ENCODE measurements at regions not wholly inside any gene's neighbourhood (a gene's known extent, or its start where the extent isn't known, plus 50 kb on each side); places are given as distances from the start of the nearest gene placed in this dataset.

DNA sequence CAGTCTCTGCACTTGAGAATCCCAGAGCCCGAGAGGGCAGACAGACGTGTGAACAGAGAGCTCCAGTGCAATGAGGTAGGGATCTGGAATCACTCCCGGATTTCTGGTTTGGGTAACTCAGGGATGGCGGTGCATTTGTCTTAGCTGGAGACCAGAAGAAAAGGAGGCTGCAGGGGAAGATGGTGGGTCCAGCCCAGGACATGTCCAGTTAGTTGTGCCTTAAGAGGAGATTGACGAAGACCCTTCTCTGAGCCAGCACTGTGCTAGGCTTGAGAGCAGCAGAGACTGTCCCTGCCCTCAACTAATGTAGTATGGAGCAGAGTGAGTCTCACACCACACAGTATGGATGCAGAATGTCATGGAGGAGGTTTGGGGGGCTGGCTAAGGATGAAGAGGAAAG is 150.6 kb upstream of the COPS8 start:
- H3K4me3 ChIP-seq, result no peak overlapping the region
- ATAC-seq, result no peak
- no peaks in the 10 kb centered on the region for H3K27me3 ChIP-seq
- TF ChIP-seq POLR2A (IDR thresholded peaks at IDR 0.05) (no peak), CTCF (IDR thresholded peaks at IDR 0.05) (no peak)
- DNase-seq, result no peak
- no peaks in the 10 kb centered on the region for H3K36me3 ChIP-seq
- intact Hi-C loops (cut with DNase I), result no loop called here
- H3K4me1 ChIP-seq, result no peaks in the 10 kb centered on the region
- 76 to 88% (median 82%) methylated on average over 5 of the region's 5 CpGs for WGBS, 4 donors
- no peak overlapping the region for H3K27ac ChIP-seq
- no peaks in the 10 kb centered on the region for H3K9me3 ChIP-seq

DNA sequence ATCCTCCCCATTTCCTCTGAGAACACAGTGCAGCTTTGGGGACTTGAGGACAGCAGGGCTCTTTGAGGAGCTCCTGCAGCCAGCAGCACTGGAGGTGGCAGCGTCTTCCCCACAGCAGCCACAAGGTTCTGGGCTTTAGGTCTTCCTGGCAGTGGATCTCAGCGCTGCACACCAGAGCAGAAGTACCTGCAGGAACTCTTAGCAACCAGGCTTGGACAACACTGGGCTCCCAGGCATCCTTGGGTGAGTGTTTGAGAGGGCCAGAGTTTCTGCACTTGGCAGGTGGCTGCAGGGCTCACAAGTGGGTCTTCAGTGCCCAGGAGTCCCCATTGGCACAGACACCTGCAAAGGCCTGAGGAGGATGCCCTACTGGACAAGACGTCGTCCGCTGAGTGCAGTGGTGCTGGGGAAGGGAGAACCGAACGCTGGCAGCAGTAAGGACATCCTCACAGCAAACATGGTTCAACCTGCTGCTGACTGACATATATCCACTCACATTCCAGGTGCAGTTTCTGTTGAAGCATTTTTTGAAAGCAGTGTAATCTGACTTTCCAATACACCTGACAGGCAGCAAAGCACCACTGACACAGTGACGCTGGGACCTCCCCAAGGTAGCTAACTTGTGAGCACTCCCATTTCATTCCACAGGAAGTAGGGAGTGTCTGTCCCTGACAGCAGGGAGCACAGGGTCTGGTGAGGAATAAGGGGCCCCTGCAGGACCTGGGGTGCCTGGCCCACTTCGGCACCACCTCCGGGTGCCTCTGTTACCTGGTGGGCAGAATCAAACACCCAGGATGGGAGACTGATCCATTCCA is 149.9 kb upstream of the COPS8 start:
- DNase-seq (no peak), ATAC-seq (no peak)
- Histone ChIP-seq H3K36me3 (no peaks in the 10 kb centered on the region), H3K4me3 (no peak overlapping the region), H3K4me1 (no peaks in the 10 kb centered on the region), H3K27me3 (no peaks in the 10 kb centered on the region), H3K27ac (no peak overlapping the region), H3K9me3 (no peaks in the 10 kb centered on the region)
- TF ChIP-seq CTCF (IDR thresholded peaks at IDR 0.05), result no peak
- no peak for TF ChIP-seq POLR2A (IDR thresholded peaks at IDR 0.05)
- intact Hi-C loops (cut with DNase I), result no loop called here
- WGBS, 4 donors, result 84 to 93% (median 89%) methylated on average over 3 to 10 of the region's 10 CpGs

GRCh38 chr2:236936446-236936940 is 149.2 kb upstream of the COPS8 start:
- H3K9me3 ChIP-seq, result no peaks in the 10 kb centered on the region
- 78 to 88% (median 80%) methylated on average over 5 to 7 of the region's 7 CpGs for WGBS, 4 donors
- no peaks in the 10 kb centered on the region for H3K27me3 ChIP-seq
- TF ChIP-seq CTCF (IDR thresholded peaks at IDR 0.05), result no peak
- no peak for TF ChIP-seq POLR2A (IDR thresholded peaks at IDR 0.05)
- DNase-seq (no peak), ATAC-seq (no peak)
- no peaks in the 10 kb centered on the region for H3K4me1 ChIP-seq
- no peak overlapping the region for H3K27ac ChIP-seq
- intact Hi-C loops (cut with DNase I), result no loop called here
- no peak overlapping the region for H3K4me3 ChIP-seq
- no peaks in the 10 kb centered on the region for H3K36me3 ChIP-seq

DNA sequence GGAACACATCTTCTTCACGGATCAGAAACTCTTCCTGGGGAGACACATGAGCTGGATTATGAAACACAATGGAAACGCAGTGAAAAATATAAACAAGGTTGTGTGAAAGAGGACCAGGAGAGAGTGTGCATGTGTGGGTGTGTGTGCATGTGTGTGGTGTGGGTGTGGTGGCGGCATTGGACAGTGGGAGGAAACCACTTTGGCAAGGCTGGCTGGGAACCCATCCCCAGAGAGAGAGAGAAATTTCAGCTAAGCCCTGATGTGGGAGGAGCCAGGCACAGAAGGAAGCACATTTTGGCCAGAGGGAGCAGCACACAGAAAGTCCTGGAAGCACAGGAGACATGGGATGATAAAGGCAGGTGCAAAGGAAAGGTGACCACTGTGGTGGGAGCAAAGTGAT is 147.6 kb upstream of the COPS8 start:
- ATAC-seq (no peak), DNase-seq (no peak)
- no peaks in the 10 kb centered on the region for H3K27me3 ChIP-seq
- H3K4me1 ChIP-seq, result no peaks in the 10 kb centered on the region
- WGBS, 4 donors, result 63 to 85% (median 80%) methylated on average over 3 of the region's 3 CpGs
- H3K36me3 ChIP-seq, result no peaks in the 10 kb centered on the region
- no peaks in the 10 kb centered on the region for H3K9me3 ChIP-seq
- TF ChIP-seq CTCF (IDR thresholded peaks at IDR 0.05) (no peak), POLR2A (IDR thresholded peaks at IDR 0.05) (no peak)
- H3K27ac ChIP-seq, result no peak overlapping the region
- H3K4me3 ChIP-seq, result no peak overlapping the region
- intact Hi-C loops (cut with DNase I), result no loop called here
